GM19035 (cell line): ENCODE measurements at regions not wholly inside any gene's neighbourhood (a gene's known extent, or its start where the extent isn't known, plus 50 kb on each side); places are given as distances from the start of the nearest gene placed in this dataset.
"Not testable (repeated sequence)": the region's sequence is repeated elsewhere in the genome, so short reads cannot be mapped to it uniquely, and the experiment has no call there.

Source experiments
- ATAC-seq: cut with Tn5 transposase; IDR thresholded peaks from one replicate; pipeline ENCODE4 v1.9.1; 2021; ENCODE audit not compliant: unreplicated experiment

GRCh38 chr6:56719315-56720058 lies 76.8 kb upstream of the DST start:
- ATAC-seq = not testable (repeated sequence)

- ATAC-seq = no peak
These were observed 75.5 kb upstream of the DST start for GRCh38 chr6:56718236-56718635.

DNA sequence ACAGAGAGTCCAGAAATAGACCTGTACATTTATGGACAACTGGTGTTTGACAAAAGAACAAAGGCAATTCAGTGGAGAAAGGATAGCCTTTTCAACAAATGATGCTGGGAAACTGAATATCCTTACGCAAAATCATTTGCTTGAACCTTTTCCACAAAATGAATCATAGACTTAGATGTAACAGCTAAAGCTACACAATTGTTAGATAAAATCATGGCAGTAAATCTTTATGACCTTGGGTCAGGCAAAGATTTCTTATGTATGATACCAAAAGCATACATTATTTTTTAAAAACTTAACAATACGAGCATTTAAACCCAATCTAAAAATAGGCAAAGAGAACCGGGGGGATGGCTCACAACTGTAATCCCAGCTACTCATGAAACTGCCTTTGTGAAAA lies 73.5 kb upstream of the DST start:
- no peak for ATAC-seq

DNA sequence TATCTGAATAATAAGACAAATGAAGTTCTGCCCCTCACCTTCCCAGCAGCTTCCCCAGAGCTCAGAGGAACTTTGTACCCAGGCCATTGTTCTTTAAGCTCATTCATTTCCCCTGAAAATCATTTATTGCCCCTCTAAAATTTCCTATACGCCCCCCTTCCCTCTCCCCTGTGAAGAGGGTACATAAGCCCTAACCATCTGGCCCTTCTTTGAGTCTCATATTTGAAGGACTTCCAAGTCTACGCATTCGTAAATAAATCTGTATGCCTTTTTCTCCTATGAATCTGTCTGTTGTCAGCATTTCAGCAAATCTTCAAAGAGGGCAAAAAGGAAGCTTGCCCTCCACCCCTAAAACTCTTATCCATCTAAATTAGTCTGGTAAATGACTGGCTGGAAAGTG lies 73.1 kb upstream of the DST start:
- ATAC-seq = no peak

DNA sequence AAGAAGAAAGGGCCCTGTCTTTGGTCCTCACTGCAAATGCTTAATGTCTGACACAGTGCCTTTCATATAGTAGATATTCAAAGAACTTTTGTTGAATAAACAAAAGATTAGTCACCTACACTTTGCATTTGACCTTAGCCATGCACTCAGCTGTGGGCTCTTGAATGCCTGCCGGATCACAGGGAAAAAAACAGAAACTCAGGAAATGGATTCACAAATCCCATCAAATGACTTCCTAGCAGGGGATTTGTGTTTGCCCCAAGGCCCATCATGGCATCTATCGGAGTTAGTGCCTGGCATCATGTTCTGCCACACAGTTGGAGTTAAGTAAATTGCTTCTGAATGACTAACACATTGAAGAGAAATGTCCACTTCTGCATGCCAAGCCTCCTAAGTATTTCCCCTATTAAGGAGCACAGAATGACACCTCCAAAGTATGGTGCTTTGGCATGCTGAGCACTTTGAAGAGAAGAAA lies 72.3 kb upstream of the DST start:
- no peak for ATAC-seq

DNA sequence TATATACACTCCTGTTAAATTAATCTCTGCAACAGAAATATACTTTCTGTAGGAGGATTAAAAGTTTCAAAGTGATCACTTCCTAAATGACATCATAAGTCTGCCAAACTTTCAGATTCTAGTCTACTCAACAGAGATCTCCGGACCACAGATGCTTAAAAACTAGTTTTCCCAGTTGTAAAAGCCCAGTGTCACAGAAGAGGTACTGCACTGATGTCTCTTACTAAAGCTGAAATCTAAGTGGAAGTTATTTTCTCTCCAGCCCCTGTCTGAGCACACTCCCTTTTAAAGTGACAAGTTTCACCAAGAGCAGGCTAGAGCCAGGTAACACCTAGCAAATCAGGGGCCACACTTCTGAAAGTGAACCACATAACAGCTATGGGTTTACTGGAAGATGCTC lies 71.6 kb upstream of the DST start:
- ATAC-seq = no peak

DNA sequence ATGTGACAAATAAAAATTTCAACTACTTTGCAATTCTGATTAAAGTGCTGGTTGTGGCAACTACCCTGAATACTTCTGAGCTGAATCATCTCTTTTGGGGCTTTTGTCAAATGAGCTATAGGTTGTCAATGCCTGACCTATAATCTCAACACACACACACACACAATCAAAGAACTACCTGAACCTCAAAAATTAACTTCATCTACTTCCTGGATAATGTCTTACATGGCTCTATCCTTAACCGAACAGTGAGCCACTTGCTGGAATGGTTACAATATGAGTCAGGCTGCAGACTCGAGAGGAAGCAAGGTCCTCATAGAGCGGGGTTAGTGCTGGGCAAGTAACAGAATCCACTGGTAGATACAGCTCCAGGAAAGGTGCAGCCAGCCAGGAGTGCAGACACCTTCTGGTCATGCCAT lies 70.6 kb upstream of the DST start:
- ATAC-seq = no peak

DNA sequence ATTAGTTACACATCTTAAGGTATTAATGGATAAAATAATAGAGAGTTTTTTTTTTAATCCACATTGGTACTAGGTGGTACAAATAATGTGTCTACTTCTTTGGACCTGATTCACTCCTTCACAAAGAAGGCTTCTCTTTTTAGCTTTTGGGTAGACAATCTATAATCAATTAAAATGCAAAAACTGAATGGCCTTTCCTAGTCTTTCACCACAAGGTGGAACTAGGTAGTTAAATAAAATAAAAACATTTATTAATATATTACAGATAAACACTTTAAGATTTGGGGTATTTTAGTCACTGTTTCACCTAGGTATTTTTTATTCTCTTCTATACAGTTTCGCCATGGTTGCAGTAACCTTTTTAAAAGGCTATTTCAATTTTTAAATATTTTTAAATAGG lies 68.3 kb upstream of the DST start:
- ATAC-seq = no peak

DNA sequence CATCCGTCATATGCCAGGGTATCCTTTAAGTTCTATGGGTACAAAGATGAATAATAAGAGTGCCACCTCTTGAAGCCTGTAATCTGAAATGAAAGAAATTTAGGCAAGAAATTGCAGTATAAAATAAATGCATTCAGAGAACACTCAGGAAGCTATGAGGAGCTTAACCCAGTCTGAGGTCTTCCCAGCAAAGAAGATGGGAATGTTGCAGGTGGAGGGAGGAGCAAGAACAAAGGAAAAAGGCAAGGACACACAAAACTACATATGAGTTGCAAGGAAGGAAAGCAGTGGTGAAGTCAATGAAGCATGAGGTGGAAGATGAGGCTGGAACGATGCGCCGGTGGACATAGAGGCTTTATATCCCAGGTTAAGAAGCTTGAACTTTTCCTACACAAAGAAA lies 67.0 kb upstream of the DST start:
- no peak for ATAC-seq

DNA sequence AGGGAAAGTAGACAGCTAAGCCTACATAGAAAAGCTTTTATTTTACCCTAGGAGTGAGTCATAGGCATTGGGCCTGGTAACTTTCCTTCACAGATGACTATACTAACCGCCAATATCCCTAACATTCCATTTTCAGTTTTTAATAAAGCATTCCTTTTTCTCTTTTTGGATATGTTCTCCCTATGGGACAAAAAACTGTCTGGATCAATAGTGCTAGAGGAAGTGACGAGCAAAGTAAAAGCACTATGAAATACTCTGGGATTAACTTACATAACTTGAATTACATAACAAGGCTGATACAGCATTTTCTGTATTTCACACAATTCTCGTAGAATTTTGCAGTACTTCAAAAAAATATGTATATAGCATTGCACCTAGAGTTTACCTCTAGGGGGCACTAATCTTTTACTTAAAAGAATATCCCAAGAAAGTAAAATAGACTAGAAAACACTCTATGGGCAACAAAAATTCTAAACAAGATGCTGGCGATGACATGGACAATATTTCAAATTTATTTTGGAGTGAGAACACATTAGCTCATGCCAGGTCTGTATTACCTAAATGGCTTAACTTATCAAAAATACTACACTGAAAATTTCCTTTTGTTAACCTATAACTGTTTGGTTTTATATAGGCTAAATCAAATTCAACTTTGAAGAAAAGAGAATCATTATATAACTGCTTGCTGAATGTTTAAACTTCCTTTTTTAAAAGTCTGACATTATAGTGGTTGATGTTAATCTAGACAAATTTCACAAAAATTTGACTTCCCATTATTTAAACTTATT lies 66.3 kb upstream of the DST start:
- ATAC-seq = no peak

DNA sequence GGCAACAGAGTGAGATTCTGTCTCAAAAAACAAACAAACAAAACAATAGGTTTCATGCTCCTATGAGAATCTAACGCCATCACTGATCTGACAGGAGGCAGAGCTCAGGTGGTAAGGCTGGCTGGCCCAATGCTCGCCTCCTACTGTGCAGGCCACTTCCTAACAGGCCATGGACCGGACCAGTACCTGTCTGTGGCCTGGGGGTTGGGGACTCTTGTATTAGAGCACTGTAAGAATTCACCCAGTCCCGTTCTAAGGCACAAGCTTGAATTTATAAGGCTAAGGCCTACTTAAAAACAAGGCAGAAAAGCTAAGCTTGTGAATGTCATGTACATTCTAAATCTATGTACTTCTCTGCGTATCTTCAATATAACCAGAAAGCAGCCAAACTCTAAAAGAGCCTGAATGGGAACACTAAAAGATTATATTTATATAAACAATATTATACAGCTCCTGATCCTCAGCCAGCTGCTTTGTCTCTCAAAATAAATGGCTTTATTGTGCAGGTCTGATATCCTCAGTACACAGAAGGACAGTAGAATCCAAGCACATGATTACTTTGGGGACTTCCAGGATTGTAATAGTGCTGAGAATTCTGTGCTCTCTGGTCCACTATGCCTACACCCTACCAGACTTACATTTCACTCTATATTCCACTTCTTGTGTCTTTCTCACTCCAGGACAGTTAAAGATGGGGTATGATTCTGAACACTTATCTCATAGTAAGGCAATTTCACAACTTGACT lies 64.5 kb upstream of the DST start:
- ATAC-seq = no peak

GRCh38 chr6:56699066-56699654 lies 56.5 kb upstream of the DST start:
- no peak for ATAC-seq

GRCh38 chr6:56695702-56696101 lies 53.0 kb upstream of the DST start:
- ATAC-seq = no peak

- no peak for ATAC-seq
These were observed 51.3 kb upstream of the DST start for GRCh38 chr6:56694002-56694401.

GRCh38 chr6:56693246-56693607 lies 50.5 kb upstream of the DST start:
- no peak for ATAC-seq

GRCh38 chr6:56692523-56693245 lies 50.0 kb upstream of the DST start:
- ATAC-seq = no peak
